ENCODE measurements at regions not wholly inside any gene's neighbourhood (a gene's known extent, or its start where the extent isn't known, plus 50 kb on each side); places are given as distances from the start of the nearest gene placed in this dataset.

GRCh38 chr15:95298729-95299128 is 1031.8 kb upstream of the NR2F2 start:
- DNase-seq: no peak
- Mint-ChIP-seq H3K27me3 (ENCODE audit: unreplicated experiment) (peaks cover 3% of the 10 kb centered on the region), H3K36me3 (ENCODE audit: unreplicated experiment) (no peaks in the 10 kb centered on the region), H3K4me3 (ENCODE audit: unreplicated experiment) (no peak overlapping the region), H3K27ac (ENCODE audit: unreplicated experiment) (no peak overlapping the region), H3K4me1 (ENCODE audit: low read depth, unreplicated experiment) (peaks cover 5% of the 10 kb centered on the region), H3K9me3 (ENCODE audit: unreplicated experiment) (no peaks in the 10 kb centered on the region)
- TF ChIP-seq, protein P1, sequence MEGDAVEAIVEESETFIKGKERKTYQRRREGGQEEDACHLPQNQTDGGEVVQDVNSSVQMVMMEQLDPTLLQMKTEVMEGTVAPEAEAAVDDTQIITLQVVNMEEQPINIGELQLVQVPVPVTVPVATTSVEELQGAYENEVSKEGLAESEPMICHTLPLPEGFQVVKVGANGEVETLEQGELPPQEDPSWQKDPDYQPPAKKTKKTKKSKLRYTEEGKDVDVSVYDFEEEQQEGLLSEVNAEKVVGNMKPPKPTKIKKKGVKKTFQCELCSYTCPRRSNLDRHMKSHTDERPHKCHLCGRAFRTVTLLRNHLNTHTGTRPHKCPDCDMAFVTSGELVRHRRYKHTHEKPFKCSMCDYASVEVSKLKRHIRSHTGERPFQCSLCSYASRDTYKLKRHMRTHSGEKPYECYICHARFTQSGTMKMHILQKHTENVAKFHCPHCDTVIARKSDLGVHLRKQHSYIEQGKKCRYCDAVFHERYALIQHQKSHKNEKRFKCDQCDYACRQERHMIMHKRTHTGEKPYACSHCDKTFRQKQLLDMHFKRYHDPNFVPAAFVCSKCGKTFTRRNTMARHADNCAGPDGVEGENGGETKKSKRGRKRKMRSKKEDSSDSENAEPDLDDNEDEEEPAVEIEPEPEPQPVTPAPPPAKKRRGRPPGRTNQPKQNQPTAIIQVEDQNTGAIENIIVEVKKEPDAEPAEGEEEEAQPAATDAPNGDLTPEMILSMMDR (IDR thresholded peaks at IDR 0.05; ENCODE audit: partially characterized antibody, unreplicated experiment): no peak

DNA sequence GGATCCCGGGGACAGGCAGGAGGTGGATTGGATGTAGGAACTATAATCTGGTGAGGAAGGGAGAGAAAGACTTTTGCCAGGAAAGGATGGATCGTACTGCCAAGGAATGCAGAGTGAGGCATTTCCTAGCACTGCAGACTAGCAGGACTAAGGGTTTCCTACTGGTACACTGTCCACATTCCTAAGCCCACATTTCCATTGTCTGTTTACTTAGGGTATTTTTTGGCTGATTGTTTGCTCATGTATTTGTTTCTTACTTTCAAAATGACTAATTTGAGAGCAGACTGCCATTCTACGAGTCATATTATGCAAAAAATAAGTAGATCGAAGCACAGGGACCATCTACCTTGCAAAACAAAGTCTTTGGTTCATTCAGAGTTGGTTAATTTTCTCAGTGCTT is 1029.5 kb upstream of the NR2F2 start:
- Mint-ChIP-seq H3K36me3 (ENCODE audit: unreplicated experiment) (no peaks in the 10 kb centered on the region), H3K4me1 (ENCODE audit: low read depth, unreplicated experiment) (peaks cover 2% of the 10 kb centered on the region), H3K9me3 (ENCODE audit: unreplicated experiment) (no peaks in the 10 kb centered on the region), H3K27me3 (ENCODE audit: unreplicated experiment) (peaks cover 2% of the 10 kb centered on the region), H3K27ac (ENCODE audit: unreplicated experiment) (no peak overlapping the region), H3K4me3 (ENCODE audit: unreplicated experiment) (no peak overlapping the region)
- DNase-seq: no peak
- TF ChIP-seq, protein P1 (IDR thresholded peaks at IDR 0.05; ENCODE audit: partially characterized antibody, unreplicated experiment): no peak

DNA sequence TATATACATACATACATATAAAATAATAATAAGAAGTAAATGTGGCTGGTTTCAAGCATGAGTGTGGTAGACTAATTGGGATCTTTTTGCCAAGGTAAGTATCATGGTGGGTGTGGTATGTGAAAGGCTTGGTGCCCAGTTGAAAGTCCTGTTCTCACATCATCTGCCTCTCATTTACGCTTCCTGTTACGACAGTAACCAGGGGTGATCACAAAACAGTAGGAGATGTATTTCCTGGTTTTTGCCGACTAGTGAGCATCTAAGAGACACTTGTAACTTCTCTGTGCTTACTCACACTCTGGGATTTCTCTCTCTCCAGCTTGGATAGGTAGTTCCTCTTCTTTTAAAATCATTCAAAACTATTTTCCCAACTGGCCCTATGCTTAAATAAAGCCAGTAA is 1028.3 kb upstream of the NR2F2 start:
- Mint-ChIP-seq H3K9me3 (ENCODE audit: unreplicated experiment) (no peaks in the 10 kb centered on the region), H3K27ac (ENCODE audit: unreplicated experiment) (no peak overlapping the region), H3K4me1 (ENCODE audit: low read depth, unreplicated experiment) (peaks cover 2% of the 10 kb centered on the region), H3K27me3 (ENCODE audit: unreplicated experiment) (peaks cover 2% of the 10 kb centered on the region), H3K36me3 (ENCODE audit: unreplicated experiment) (no peaks in the 10 kb centered on the region), H3K4me3 (ENCODE audit: unreplicated experiment) (no peak overlapping the region)
- TF ChIP-seq, protein P1 (IDR thresholded peaks at IDR 0.05; ENCODE audit: partially characterized antibody, unreplicated experiment): no peak
- DNase-seq: no peak

- Mint-ChIP-seq H3K4me3 (ENCODE audit: unreplicated experiment) (no peak overlapping the region), H3K4me1 (ENCODE audit: low read depth, unreplicated experiment) (peaks cover 2% of the 10 kb centered on the region), H3K36me3 (ENCODE audit: unreplicated experiment) (no peaks in the 10 kb centered on the region), H3K27ac (ENCODE audit: unreplicated experiment) (no peak overlapping the region), H3K9me3 (ENCODE audit: unreplicated experiment) (no peaks in the 10 kb centered on the region), H3K27me3 (ENCODE audit: unreplicated experiment) (peaks cover 2% of the 10 kb centered on the region)
- TF ChIP-seq, protein P1 (IDR thresholded peaks at IDR 0.05; ENCODE audit: partially characterized antibody, unreplicated experiment): no peak
- no peak for DNase-seq
These were observed 1027.7 kb upstream of the NR2F2 start for GRCh38 chr15:95302809-95303208.

DNA sequence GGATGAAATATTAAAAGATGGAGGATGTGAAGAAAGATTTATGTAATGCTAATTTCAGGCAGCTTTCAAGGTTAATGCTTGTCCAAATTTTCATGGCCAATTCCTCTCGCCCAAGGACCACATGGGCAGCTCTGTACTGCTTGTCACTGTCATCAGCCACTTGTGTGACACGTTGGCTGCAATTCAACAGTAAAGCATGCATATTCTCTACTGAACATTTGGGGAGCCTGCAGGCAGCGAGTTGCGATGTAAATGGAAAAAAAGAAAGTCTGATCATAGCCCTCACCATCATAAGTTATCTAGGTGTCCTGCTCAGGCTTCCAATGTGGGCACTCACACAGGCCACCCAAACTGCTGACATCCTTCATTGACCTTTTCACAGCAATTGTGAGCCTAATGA is 1026.8 kb upstream of the NR2F2 start:
- peaks cover 2% of the 10 kb centered on the region for H3K4me1 Mint-ChIP-seq (ENCODE audit: low read depth, unreplicated experiment)
- no peaks in the 10 kb centered on the region for H3K36me3 Mint-ChIP-seq (ENCODE audit: unreplicated experiment)
- peaks cover 2% of the 10 kb centered on the region for H3K27me3 Mint-ChIP-seq (ENCODE audit: unreplicated experiment)
- no peaks in the 10 kb centered on the region for H3K9me3 Mint-ChIP-seq (ENCODE audit: unreplicated experiment)
- H3K4me3 Mint-ChIP-seq (ENCODE audit: unreplicated experiment): no peak overlapping the region
- H3K27ac Mint-ChIP-seq (ENCODE audit: unreplicated experiment): no peak overlapping the region
- DNase-seq: no peak
- TF ChIP-seq, protein P1 (IDR thresholded peaks at IDR 0.05; ENCODE audit: partially characterized antibody, unreplicated experiment): no peak

Measured in glutamatergic neuron (in vitro differentiated cells).